Neural progenitor cell (in vitro differentiated cells): ENCODE measurements at regions not wholly inside any gene's neighbourhood (a gene's known extent, or its start where the extent isn't known, plus 50 kb on each side); places are given as distances from the start of the nearest gene placed in this dataset.
A peak's percentile ranks its signal among the peaks of the same experiment; 100 is the strongest.

Experiments used
- DNase-seq: peaks from one replicate; pipeline ENCODE4 v3.0.0-alpha.2; 2016; ENCODE audit warnings: low spot score
- H2AFZ ChIP-seq: fragments of 200-600 bp; sonication (generic); replicated peaks from 2 replicates; pipeline ENCODE4 v1.6.1; 2016; ENCODE audit warnings: antibody characterized with exemption
- H3F3A ChIP-seq: fragments of 200-600 bp; sonication (generic); 2 replicates; pipeline ENCODE4 v1.6.1; 2016; ENCODE audit warnings: antibody characterized with exemption, low read depth
- H3K27ac ChIP-seq: fragments of 200-600 bp; sonication (generic); 2 replicates; pipeline ENCODE4 v1.5.1; 2016; ENCODE audit warnings: mild to moderate bottlenecking
- H3K27me3 ChIP-seq: fragments of 200-600 bp; sonication (generic); 2 replicates; pipeline ENCODE4 v1.6.1; 2016; ENCODE audit warnings: mild to moderate bottlenecking, moderate library complexity
- H3K36me3 ChIP-seq: fragments of 200-600 bp; sonication (generic); 2 replicates; pipeline ENCODE4 v1.5.1; 2016
- H3K4me1 ChIP-seq: fragments of 200-600 bp; sonication (generic); 2 replicates; pipeline ENCODE4 v1.6.1; 2016; ENCODE audit warnings: mixed run types
- H3K4me2 ChIP-seq: fragments of 200-600 bp; sonication (generic); 2 replicates; pipeline ENCODE4 v1.6.1; 2016
- H3K4me3 ChIP-seq: fragments of 200-600 bp; sonication (generic); 2 replicates; pipeline ENCODE4 v1.5.1; 2016
- H3K79me2 ChIP-seq: fragments of 200-600 bp; sonication (generic); 2 replicates; pipeline ENCODE4 v1.6.1; 2016; ENCODE audit warnings: low read depth
- H3K9ac ChIP-seq: fragments of 200-600 bp; sonication (generic); 2 replicates; pipeline ENCODE4 v1.6.1; 2016
- H3K9me3 ChIP-seq: fragments of 200-600 bp; sonication (generic); 2 replicates; pipeline ENCODE4 v1.5.1; 2016; ENCODE audit warnings: low read depth
- H4K20me1 ChIP-seq: fragments of 200-600 bp; sonication (generic); 2 replicates; pipeline ENCODE4 v1.6.1; 2016; ENCODE audit warnings: low read depth
- H3K27ac Mint-ChIP-seq: 3 replicates; pipeline ENCODE4 v1.8.0; 2021; ENCODE audit warnings: mixed read lengths
- H3K27me3 Mint-ChIP-seq: 2 replicates; pipeline ENCODE4 v1.8.0; 2022; ENCODE audit warnings: low read depth, mild to moderate bottlenecking, inconsistent platforms, moderate library complexity, mixed read lengths; ENCODE audit not compliant: insufficient read depth
- H3K36me3 Mint-ChIP-seq: 3 replicates; pipeline ENCODE4 v1.8.0; 2021; ENCODE audit warnings: mixed read lengths
- H3K4me1 Mint-ChIP-seq: 3 replicates; pipeline ENCODE4 v1.8.0; 2021; ENCODE audit warnings: mixed read lengths
- H3K4me3 Mint-ChIP-seq: 3 replicates; pipeline ENCODE4 v1.8.0; 2021; ENCODE audit warnings: mild to moderate bottlenecking, moderate library complexity, mixed read lengths
- H3K9me3 Mint-ChIP-seq: 3 replicates; pipeline ENCODE4 v1.8.0; 2020; ENCODE audit warnings: mixed read lengths
- EZH2 ChIP-seq: fragments of 200-600 bp; sonication (generic); IDR thresholded peaks from 2 replicates; pipeline ENCODE4 v1.6.1; 2017; ENCODE audit warnings: antibody characterized with exemption, mild to moderate bottlenecking, moderate library complexity
- EZH2phosphoT487 ChIP-seq: fragments of 200-600 bp; sonication (generic); IDR thresholded peaks from 2 replicates; pipeline ENCODE4 v1.6.1; 2017; ENCODE audit warnings: antibody characterized with exemption
- TF ChIP-seq, protein P1 (sequence below): fragments of 200-600 bp; sonication (generic); IDR thresholded peaks from 2 replicates; pipeline ENCODE4 v1.5.1; 2017; ENCODE audit warnings: antibody characterized with exemption, mild to moderate bottlenecking

DNA sequence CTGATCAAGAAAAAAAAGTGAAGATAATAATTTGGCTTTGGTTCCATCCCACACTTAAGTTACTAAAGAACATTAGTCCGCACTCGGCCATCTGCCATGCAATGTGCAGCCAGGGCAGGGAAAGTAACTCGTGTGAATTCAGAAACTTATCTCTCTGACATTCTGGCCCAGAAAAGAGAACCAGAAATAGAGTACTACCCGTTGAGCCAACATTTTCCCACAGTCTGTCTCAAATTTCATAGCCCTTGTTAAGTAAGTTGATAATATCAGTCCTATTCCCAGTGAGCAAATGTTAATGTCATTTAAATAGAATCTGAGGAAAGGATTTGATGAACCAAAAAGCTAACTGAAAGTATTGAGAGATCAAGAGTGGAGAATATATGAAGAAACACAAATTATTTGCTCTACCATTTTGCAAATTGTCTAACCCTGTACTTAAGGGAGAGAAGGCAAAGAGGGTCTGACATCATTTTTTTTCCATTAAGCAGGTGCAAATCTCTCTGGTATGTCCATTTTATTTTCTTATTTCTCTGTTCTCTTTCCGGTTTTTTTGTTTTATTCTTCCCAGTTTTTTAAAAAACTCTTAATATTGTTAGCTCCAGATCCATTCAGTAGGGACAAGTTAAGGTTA is 156.3 kb downstream of the NDFIP2 start:
- Histone ChIP-seq H3K79me2 (no peaks in the 10 kb centered on the region), H3K9me3 (no peaks in the 10 kb centered on the region), H3K4me2 (no peak overlapping the region), H3K4me3 (no peak overlapping the region), H4K20me1 (no peaks in the 10 kb centered on the region), H3K36me3 (no peaks in the 10 kb centered on the region), H3K27ac (no peak overlapping the region), H2AFZ (no peak overlapping the region), H3K27me3 (no peaks in the 10 kb centered on the region), H3K4me1 (no peaks in the 10 kb centered on the region), H3F3A (no peaks in the 10 kb centered on the region), H3K9ac (no peak overlapping the region)
- no peak overlapping the region for H3K4me3 Mint-ChIP-seq
- H3K27me3 Mint-ChIP-seq: no peaks in the 10 kb centered on the region
- peaks cover 1% of the 10 kb centered on the region for H3K36me3 Mint-ChIP-seq
- no peak for DNase-seq
- H3K27ac Mint-ChIP-seq: no peak overlapping the region
- peaks cover 10% of the 10 kb centered on the region for H3K4me1 Mint-ChIP-seq
- TF ChIP-seq, protein P1, sequence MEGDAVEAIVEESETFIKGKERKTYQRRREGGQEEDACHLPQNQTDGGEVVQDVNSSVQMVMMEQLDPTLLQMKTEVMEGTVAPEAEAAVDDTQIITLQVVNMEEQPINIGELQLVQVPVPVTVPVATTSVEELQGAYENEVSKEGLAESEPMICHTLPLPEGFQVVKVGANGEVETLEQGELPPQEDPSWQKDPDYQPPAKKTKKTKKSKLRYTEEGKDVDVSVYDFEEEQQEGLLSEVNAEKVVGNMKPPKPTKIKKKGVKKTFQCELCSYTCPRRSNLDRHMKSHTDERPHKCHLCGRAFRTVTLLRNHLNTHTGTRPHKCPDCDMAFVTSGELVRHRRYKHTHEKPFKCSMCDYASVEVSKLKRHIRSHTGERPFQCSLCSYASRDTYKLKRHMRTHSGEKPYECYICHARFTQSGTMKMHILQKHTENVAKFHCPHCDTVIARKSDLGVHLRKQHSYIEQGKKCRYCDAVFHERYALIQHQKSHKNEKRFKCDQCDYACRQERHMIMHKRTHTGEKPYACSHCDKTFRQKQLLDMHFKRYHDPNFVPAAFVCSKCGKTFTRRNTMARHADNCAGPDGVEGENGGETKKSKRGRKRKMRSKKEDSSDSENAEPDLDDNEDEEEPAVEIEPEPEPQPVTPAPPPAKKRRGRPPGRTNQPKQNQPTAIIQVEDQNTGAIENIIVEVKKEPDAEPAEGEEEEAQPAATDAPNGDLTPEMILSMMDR: no peak
- TF ChIP-seq EZH2 (no peak), EZH2phosphoT487 (no peak)
- H3K9me3 Mint-ChIP-seq: peaks cover 2% of the 10 kb centered on the region

DNA sequence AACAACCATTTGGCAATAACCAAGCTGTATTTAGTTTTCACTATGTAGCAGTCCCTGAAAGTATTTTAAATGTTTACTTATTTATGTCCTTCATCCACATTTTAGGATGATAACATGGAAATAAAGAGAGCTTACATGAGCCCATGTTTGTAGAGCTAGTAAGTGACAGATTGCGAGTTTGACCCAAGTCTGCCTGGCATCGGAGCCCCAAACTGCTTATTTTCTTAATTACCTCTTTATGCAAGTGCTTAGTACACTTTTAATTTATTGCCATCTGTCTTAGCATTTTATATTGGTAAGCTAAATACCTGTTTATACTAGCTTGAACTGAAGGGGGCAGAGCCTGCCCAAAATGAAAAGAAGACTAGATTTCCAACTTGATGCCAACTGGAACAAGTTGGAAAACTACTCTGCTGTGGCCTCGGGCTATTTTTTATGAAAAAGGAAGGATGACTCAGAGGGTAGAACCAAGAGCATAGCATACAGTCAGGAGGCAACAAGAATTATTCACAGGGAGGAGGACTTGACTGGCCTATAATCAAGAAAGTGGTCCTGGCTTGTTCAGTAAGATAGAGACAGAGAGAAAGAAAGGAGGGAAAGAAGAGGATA is 150.2 kb downstream of the NDFIP2 start:
- Histone ChIP-seq H3K9ac (no peak overlapping the region), H3K9me3 (no peaks in the 10 kb centered on the region), H3K4me3 (no peak overlapping the region), H3K27ac (no peak overlapping the region), H3K4me2 (no peak overlapping the region), H3K4me1 (no peaks in the 10 kb centered on the region), H2AFZ (no peak overlapping the region), H4K20me1 (no peaks in the 10 kb centered on the region), H3K79me2 (no peaks in the 10 kb centered on the region), H3K27me3 (no peaks in the 10 kb centered on the region), H3K36me3 (no peaks in the 10 kb centered on the region), H3F3A (no peaks in the 10 kb centered on the region)
- peaks cover 1% of the 10 kb centered on the region for H3K36me3 Mint-ChIP-seq
- H3K27me3 Mint-ChIP-seq: no peaks in the 10 kb centered on the region
- no peak overlapping the region for H3K4me3 Mint-ChIP-seq
- no peak for DNase-seq
- H3K27ac Mint-ChIP-seq: no peak overlapping the region
- TF ChIP-seq, protein P1: peak; percentile 42
- no peak for TF ChIP-seq EZH2
- H3K9me3 Mint-ChIP-seq: peaks cover 2% of the 10 kb centered on the region
- H3K4me1 Mint-ChIP-seq: peaks cover 2% of the 10 kb centered on the region

DNA sequence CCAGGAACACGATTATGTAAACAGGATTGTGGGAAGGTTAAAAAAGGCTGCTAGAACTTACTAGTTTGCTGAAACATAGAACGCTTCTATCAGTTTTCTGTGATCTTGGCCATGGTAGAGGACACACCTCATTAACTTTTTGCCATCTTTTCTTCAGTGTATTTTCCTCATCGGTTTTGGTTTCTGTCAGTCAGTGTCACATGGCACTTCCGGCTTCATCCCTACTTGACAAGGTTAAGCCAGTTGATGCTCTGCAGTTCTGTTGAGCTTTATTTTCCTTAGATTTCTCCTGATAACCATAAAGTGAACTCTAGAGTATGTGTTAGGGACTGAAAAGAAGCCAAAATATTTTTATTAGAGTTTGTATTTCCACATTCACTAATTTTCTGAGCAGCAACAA is 147.5 kb downstream of the NDFIP2 start:
- H3K36me3 ChIP-seq: no peaks in the 10 kb centered on the region
- no peak overlapping the region for H3K4me3 Mint-ChIP-seq
- H3K4me3 ChIP-seq: no peak overlapping the region
- no peak overlapping the region for H3K27ac ChIP-seq
- H3K4me1 Mint-ChIP-seq: peaks cover 2% of the 10 kb centered on the region
- no peaks in the 10 kb centered on the region for H3K4me1 ChIP-seq
- H3K27me3 ChIP-seq: no peaks in the 10 kb centered on the region
- H2AFZ ChIP-seq: no peak overlapping the region
- no peak overlapping the region for H3K9ac ChIP-seq
- no peaks in the 10 kb centered on the region for H3K79me2 ChIP-seq
- no peak overlapping the region for H3K27ac Mint-ChIP-seq
- H3K4me2 ChIP-seq: no peak overlapping the region
- H4K20me1 ChIP-seq: no peaks in the 10 kb centered on the region
- no peaks in the 10 kb centered on the region for H3K36me3 Mint-ChIP-seq
- no peaks in the 10 kb centered on the region for H3K27me3 Mint-ChIP-seq
- no peaks in the 10 kb centered on the region for H3K9me3 Mint-ChIP-seq
- no peaks in the 10 kb centered on the region for H3K9me3 ChIP-seq
- H3F3A ChIP-seq: no peaks in the 10 kb centered on the region
- TF ChIP-seq EZH2: no peak
- TF ChIP-seq EZH2phosphoT487: no peak
- TF ChIP-seq, protein P1: no peak
- no peak for DNase-seq
